Right lobe of liver (tissue), 6 donors: ENCODE measurements at regions not wholly inside any gene's neighbourhood (a gene's known extent, or its start where the extent isn't known, plus 50 kb on each side); places are given as distances from the start of the nearest gene placed in this dataset.

ENCODE experiments used
- ATAC-seq, 4 donors: fragments of 200-7000 bp; cut with Tn5 transposase; one replicate each; pipeline ENCODE4 v1.9.1; 2020; ENCODE audit warnings: mild to moderate bottlenecking in 4 of 4, moderate library complexity in 4 of 4
- DNase-seq, 3 donors: peaks; one replicate each; pipeline ENCODE4 v3.0.0-alpha.2; 2020
- H3K27ac ChIP-seq, 3 donors: fragments of 200-600 bp; one replicate each; pipeline ENCODE4 v1.8.0; 2022
- H3K27me3 ChIP-seq, 2 donors: fragments of 200-600 bp; one replicate each; pipeline ENCODE4 v1.8.0; 2022
- H3K36me3 ChIP-seq, 4 donors: fragments of 200-600 bp; sonication (generic) in 1 of 4; one replicate each; pipeline versions ENCODE4 v1.5.1 to v1.8.0; 2017 to 2022; ENCODE audit warnings: control low read depth in 1 of 4
- H3K4me1 ChIP-seq, 4 donors: fragments of 200-600 bp; sonication (generic) in 1 of 4; one replicate each; pipeline versions ENCODE4 v1.5.1 to v1.8.0; 2017 to 2022; ENCODE audit warnings: control low read depth in 1 of 4
- H3K4me3 ChIP-seq, 3 donors: fragments of 200-600 bp; one replicate each; pipeline ENCODE4 v1.8.0; 2022
- H3K9me3 ChIP-seq, 4 donors: fragments of 200-600 bp; sonication (generic) in 1 of 4; one replicate each; pipeline versions ENCODE4 v1.5.1 to v1.8.0; 2017 to 2022; ENCODE audit warnings: control low read depth in 1 of 4
- POLR2A ChIP-seq: fragments of 450-650 bp; IDR thresholded peaks from one replicate; pipeline ENCODE4 v1.6.1; 2017; ENCODE audit warnings: antibody characterized with exemption, mild to moderate bottlenecking
- WGBS: methylation state at CpG from one replicate; pipeline ENCODE4 v1.1.6; 2018; ENCODE audit warnings: low coverage, low lambda C conversion rate; ENCODE audit not compliant: insufficient coverage; ENCODE audit errors: missing lambda C conversion rate; 5-methylcytosine and 5-hydroxymethylcytosine counted together
- intact Hi-C, 2 donors: fragments of 100-400 bp; cut with DNase I; formaldehyde crosslinking; loops; one replicate each; pipeline versions ENCODE4 v1.11.2 to v1.14.1; 2022
- TF ChIP-seq, protein P1 (sequence below), 4 donors: fragments of 200-600 bp in 3 of 4; fragments of 450-650 bp in 1 of 4; IDR thresholded peaks; one replicate each; pipeline versions ENCODE4 v1.5.1 to v1.8.0; 2016 to 2022; ENCODE audit warnings: antibody characterized with exemption in 4 of 4, mild to moderate bottlenecking in 2 of 4
- donor health status: DM: no; HTN: yes; CAD: no.
- donor health status: DM: no; HTN: no; CAD: no.
- donor health status: DM: no; HTN: no; CAD: no.
- donor health status: DM: no; HTN: yes; CAD: no.
- donor health status: DM: no; HTN: yes; CAD: no.

DNA sequence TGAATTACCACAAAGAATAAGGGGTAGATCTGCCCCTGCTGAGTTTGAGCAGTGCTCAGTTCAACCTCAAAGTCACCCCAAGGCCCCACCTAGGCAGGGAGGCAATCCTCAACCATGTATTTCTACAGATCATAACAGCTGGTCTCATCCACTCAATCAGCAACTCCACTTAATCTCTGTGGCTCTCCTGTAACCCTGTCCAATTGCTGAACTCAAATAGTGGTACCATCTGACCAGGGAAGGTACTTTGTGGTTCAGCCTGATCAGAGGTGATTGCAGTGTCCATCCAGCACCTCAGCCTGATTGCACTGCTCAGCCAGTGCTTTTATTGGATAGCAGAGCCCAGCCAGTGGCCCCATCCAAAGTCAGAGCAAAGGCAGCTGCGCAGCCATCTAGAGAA lies 91.0 kb upstream of the SLC4A10 start:
- no peaks in the 10 kb centered on the region for H3K36me3 ChIP-seq
- DNase-seq (no peak), ATAC-seq (no peak)
- intact Hi-C loops: no loop called here
- TF ChIP-seq, protein P1, sequence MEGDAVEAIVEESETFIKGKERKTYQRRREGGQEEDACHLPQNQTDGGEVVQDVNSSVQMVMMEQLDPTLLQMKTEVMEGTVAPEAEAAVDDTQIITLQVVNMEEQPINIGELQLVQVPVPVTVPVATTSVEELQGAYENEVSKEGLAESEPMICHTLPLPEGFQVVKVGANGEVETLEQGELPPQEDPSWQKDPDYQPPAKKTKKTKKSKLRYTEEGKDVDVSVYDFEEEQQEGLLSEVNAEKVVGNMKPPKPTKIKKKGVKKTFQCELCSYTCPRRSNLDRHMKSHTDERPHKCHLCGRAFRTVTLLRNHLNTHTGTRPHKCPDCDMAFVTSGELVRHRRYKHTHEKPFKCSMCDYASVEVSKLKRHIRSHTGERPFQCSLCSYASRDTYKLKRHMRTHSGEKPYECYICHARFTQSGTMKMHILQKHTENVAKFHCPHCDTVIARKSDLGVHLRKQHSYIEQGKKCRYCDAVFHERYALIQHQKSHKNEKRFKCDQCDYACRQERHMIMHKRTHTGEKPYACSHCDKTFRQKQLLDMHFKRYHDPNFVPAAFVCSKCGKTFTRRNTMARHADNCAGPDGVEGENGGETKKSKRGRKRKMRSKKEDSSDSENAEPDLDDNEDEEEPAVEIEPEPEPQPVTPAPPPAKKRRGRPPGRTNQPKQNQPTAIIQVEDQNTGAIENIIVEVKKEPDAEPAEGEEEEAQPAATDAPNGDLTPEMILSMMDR (IDR thresholded peaks at IDR 0.05): no peak
- no peak for TF ChIP-seq POLR2A
- 67% methylated on average over 1 of the region's 1 CpG for WGBS
- no peaks in the 10 kb centered on the region for H3K4me1 ChIP-seq
- H3K4me3 ChIP-seq: no peak overlapping the region
- H3K27ac ChIP-seq: no peak overlapping the region
- no peaks in the 10 kb centered on the region for H3K27me3 ChIP-seq
- no peaks in the 10 kb centered on the region for H3K9me3 ChIP-seq

DNA sequence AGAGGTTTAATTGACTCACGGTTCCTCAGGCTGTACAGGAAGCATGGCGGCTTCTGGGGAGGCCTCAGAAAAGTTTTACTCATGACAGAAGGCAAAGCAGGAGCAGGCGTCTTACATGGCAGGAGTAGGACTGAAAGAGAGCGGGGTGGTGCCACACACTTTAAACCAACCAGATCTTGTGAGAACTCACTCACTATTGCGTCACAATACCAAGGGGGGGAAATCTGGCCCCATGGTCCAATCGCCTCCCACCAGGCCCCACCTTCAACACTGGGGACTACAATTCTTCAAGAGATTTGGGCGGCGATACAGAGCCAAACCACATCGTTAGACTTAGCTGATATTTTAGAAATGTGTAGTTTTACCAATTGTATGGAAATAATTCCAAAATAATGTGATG lies 77.6 kb upstream of the SLC4A10 start:
- H3K4me3 ChIP-seq: no peak overlapping the region
- DNase-seq: no peak
- H3K4me1 ChIP-seq: no peaks in the 10 kb centered on the region
- no peaks in the 10 kb centered on the region for H3K27me3 ChIP-seq
- intact Hi-C loops: no loop called here
- H3K36me3 ChIP-seq: no peaks in the 10 kb centered on the region
- ATAC-seq: no peak
- 65% methylated on average over 7 of the region's 9 CpGs for WGBS
- TF ChIP-seq, protein P1 (IDR thresholded peaks at IDR 0.05): no peak
- TF ChIP-seq POLR2A: no peak
- H3K9me3 ChIP-seq: no peaks in the 10 kb centered on the region
- H3K27ac ChIP-seq: no peak overlapping the region

DNA sequence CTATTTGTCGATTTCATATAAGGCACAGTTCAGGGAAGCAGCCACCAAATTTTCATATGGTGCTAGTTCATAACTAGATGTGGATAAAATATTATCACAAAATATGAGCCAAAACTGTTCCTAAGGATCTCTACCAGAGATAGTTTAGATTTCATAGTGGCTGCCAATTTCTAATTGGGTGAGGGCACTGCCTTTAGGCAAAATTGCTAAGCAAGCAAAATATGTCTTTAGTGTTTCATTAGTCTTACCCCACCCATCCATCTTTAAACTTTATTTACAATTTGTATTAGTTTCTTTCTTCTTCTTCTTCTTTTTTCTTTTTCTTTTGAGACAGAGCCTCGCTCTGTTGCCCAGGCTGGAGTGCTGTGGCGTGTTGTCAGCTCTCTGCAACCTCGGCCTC lies 77.1 kb upstream of the SLC4A10 start:
- Histone ChIP-seq H3K9me3 (no peaks in the 10 kb centered on the region), H3K27ac (no peak overlapping the region), H3K36me3 (no peaks in the 10 kb centered on the region), H3K27me3 (no peaks in the 10 kb centered on the region), H3K4me3 (no peak overlapping the region), H3K4me1 (no peaks in the 10 kb centered on the region)
- ATAC-seq (no peak), DNase-seq (no peak)
- WGBS: 63% methylated on average over 3 of the region's 4 CpGs
- TF ChIP-seq, protein P1 (IDR thresholded peaks at IDR 0.05): no peak
- no peak for TF ChIP-seq POLR2A
- intact Hi-C loops: no loop called here

DNA sequence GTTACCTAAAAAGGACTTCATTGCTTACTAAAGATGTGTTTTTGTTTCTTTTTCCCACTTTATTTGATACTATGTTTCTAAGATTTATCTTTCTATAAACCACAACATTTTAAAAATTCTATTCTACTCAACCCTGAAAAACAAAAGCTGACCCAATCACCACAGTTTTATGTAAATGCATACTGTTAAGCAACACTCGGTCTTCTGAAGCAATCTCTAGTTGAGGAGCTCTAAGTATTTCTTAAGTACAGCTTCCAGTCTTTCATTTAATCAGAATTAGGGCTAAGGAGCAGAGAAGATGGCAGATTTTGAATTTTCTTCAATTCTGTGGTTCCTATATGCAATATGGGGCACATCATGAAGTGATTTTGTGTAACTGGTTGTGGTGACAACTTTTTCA lies 72.2 kb upstream of the SLC4A10 start:
- Histone ChIP-seq H3K4me1 (no peaks in the 10 kb centered on the region), H3K9me3 (no peaks in the 10 kb centered on the region), H3K4me3 (no peak overlapping the region), H3K27me3 (no peaks in the 10 kb centered on the region), H3K27ac (no peak overlapping the region), H3K36me3 (no peaks in the 10 kb centered on the region)
- intact Hi-C loops: no loop called here
- DNase-seq (no peak), ATAC-seq (no peak)
- TF ChIP-seq, protein P1 (IDR thresholded peaks at IDR 0.05): no peak
- no peak for TF ChIP-seq POLR2A
- WGBS: 14% methylated on average over 1 of the region's 1 CpG

DNA sequence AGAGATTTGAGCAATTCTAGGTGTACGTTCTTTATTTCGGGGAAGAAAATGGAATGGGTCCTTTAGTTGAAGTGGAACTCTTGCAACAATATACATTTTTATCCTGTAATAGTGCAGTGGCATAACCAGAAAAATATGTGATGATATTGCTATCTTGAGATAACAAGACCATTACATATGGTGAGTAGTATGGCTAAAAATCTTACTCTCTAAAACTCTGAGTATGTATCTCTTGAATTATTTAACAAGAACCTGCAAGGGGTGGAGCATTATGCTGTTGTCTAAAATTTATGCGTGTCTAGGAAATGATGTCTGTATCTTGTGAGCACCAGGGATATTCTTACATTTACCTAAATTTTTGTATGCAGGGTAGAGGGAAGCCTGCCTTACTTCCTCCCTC lies 68.4 kb upstream of the SLC4A10 start:
- Histone ChIP-seq H3K36me3 (no peaks in the 10 kb centered on the region), H3K9me3 (no peaks in the 10 kb centered on the region), H3K27ac (no peak overlapping the region), H3K4me1 (no peaks in the 10 kb centered on the region), H3K27me3 (no peaks in the 10 kb centered on the region), H3K4me3 (no peak overlapping the region)
- intact Hi-C loops: no loop called here
- 73% methylated on average over 3 of the region's 3 CpGs for WGBS
- DNase-seq: no peak
- no peak for ATAC-seq
- no peak for TF ChIP-seq POLR2A
- TF ChIP-seq, protein P1 (IDR thresholded peaks at IDR 0.05): no peak
